ENCODE measurements at regions not wholly inside any gene's neighbourhood (a gene's known extent, or its start where the extent isn't known, plus 50 kb on each side); places are given as distances from the start of the nearest gene placed in this dataset.

GRCh38 chr15:70494852-70495571 lies 268.3 kb downstream of the UACA start (continued):
- TF ChIP-seq, protein P1, sequence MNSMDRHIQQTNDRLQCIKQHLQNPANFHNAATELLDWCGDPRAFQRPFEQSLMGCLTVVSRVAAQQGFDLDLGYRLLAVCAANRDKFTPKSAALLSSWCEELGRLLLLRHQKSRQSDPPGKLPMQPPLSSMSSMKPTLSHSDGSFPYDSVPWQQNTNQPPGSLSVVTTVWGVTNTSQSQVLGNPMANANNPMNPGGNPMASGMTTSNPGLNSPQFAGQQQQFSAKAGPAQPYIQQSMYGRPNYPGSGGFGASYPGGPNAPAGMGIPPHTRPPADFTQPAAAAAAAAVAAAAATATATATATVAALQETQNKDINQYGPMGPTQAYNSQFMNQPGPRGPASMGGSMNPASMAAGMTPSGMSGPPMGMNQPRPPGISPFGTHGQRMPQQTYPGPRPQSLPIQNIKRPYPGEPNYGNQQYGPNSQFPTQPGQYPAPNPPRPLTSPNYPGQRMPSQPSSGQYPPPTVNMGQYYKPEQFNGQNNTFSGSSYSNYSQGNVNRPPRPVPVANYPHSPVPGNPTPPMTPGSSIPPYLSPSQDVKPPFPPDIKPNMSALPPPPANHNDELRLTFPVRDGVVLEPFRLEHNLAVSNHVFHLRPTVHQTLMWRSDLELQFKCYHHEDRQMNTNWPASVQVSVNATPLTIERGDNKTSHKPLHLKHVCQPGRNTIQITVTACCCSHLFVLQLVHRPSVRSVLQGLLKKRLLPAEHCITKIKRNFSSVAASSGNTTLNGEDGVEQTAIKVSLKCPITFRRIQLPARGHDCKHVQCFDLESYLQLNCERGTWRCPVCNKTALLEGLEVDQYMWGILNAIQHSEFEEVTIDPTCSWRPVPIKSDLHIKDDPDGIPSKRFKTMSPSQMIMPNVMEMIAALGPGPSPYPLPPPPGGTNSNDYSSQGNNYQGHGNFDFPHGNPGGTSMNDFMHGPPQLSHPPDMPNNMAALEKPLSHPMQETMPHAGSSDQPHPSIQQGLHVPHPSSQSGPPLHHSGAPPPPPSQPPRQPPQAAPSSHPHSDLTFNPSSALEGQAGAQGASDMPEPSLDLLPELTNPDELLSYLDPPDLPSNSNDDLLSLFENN (IDR thresholded peaks at IDR 0.05; ENCODE audit: low read depth in 2 of 2, low read length in 2 of 2) = no peak
- TF ChIP-seq GABPA (tag; conservative IDR thresholded peaks at IDR 0.05; ENCODE audit: low read depth) = no peak
- no peak for TF ChIP-seq ZNF121 (CRISPR knock-in tag; conservative IDR thresholded peaks at IDR 0.05)
- TF ChIP-seq, protein P2, sequence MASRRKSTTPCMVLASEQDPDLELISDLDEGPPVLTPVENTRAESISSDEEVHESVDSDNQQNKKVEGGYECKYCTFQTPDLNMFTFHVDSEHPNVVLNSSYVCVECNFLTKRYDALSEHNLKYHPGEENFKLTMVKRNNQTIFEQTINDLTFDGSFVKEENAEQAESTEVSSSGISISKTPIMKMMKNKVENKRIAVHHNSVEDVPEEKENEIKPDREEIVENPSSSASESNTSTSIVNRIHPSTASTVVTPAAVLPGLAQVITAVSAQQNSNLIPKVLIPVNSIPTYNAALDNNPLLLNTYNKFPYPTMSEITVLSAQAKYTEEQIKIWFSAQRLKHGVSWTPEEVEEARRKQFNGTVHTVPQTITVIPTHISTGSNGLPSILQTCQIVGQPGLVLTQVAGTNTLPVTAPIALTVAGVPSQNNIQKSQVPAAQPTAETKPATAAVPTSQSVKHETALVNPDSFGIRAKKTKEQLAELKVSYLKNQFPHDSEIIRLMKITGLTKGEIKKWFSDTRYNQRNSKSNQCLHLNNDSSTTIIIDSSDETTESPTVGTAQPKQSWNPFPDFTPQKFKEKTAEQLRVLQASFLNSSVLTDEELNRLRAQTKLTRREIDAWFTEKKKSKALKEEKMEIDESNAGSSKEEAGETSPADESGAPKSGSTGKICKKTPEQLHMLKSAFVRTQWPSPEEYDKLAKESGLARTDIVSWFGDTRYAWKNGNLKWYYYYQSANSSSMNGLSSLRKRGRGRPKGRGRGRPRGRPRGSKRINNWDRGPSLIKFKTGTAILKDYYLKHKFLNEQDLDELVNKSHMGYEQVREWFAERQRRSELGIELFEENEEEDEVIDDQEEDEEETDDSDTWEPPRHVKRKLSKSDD (conservative IDR thresholded peaks at IDR 0.05; ENCODE audit: low read length) = no peak
- TF ChIP-seq ZKSCAN1 (IDR thresholded peaks at IDR 0.05; ENCODE audit: low read depth, low read length) = no peak
- no peak for TF ChIP-seq ZBTB17 (CRISPR knock-in tag; IDR thresholded peaks at IDR 0.05)
- no peak for TF ChIP-seq ETV1 (tag; conservative IDR thresholded peaks at IDR 0.05; ENCODE audit: low read depth)
- TF ChIP-seq PHF21A (IDR thresholded peaks at IDR 0.05; ENCODE audit: borderline replicate concordance, low read depth) = no peak
- TF ChIP-seq ZNF140 (CRISPR knock-in tag; IDR thresholded peaks at IDR 0.05) = no peak
